ENCODE measurements at regions not wholly inside any gene's neighbourhood (a gene's known extent, or its start where the extent isn't known, plus 50 kb on each side); places are given as distances from the start of the nearest gene placed in this dataset.
"Not testable (repeated sequence)": the region's sequence is repeated elsewhere in the genome, so short reads cannot be mapped to it uniquely, and the experiment has no call there.

DNA sequence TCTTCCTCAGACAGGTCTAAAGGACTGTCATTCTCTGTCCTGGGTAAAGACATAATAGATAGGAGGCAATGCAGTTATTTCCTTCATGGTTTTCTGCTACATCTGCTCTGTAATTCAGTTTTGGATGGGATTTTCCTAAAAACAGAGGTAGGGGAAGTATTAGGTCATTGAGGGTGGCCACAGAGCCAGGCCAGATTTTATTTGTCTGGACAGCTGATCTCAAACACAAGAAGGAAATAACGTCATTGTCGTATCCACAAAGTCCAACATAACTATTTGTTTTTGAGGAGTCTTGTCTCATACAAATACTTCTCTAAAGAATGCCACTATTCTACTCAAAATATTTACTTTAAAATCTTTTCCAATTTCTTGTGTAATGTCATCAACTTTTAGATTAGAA lies 154.8 kb upstream of the MAP2 start:
- TF ChIP-seq, protein P1, sequence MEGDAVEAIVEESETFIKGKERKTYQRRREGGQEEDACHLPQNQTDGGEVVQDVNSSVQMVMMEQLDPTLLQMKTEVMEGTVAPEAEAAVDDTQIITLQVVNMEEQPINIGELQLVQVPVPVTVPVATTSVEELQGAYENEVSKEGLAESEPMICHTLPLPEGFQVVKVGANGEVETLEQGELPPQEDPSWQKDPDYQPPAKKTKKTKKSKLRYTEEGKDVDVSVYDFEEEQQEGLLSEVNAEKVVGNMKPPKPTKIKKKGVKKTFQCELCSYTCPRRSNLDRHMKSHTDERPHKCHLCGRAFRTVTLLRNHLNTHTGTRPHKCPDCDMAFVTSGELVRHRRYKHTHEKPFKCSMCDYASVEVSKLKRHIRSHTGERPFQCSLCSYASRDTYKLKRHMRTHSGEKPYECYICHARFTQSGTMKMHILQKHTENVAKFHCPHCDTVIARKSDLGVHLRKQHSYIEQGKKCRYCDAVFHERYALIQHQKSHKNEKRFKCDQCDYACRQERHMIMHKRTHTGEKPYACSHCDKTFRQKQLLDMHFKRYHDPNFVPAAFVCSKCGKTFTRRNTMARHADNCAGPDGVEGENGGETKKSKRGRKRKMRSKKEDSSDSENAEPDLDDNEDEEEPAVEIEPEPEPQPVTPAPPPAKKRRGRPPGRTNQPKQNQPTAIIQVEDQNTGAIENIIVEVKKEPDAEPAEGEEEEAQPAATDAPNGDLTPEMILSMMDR (conservative IDR thresholded peaks at IDR 0.05), result no peak
- TF ChIP-seq ZFX (IDR thresholded peaks at IDR 0.05), result no peak
- H3K27ac ChIP-seq, result no peak overlapping the region

DNA sequence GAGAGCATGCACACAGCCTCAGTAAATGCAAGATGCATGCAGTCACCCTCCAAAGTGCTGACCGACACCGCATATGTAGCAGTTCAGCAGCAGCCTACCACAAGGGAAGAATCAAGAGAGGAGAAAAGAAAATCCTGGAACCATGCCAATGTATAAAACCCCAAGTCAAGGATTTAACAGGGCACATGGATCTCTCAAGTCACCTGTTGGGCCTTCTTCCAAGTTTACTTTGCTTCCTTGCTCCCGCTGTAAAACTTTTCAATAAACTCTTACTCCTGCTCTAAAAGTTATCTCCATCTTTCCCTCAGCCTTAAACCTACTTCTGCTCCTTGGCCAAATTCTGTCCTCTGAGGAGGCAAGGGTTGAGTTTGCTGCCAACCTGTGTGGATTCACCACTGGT lies 147.8 kb upstream of the MAP2 start:
- no peak for TF ChIP-seq ZFX (IDR thresholded peaks at IDR 0.05)
- TF ChIP-seq, protein P1 (conservative IDR thresholded peaks at IDR 0.05), result no peak
- H3K27ac ChIP-seq, result no peak overlapping the region

DNA sequence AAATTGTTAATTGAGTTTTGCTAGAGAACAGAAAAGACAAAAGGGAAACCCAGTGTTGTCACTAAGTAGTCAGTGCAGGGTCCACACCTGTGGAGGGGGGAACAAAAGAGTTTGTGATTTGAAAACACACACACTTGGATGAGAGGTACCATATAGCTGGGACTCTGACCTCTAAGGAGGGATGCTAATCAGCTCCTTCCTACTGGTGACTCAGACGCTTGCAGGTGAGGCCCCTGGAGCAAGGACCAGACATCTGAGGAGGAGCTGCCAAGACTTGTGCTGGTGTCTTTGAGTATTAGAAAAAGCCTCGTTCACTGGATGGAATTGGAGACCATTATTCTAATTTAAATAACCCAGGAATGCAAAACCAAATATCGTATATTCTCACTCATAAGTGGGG lies 146.4 kb upstream of the MAP2 start:
- no peak overlapping the region for H3K27ac ChIP-seq
- no peak for TF ChIP-seq ZFX (IDR thresholded peaks at IDR 0.05)
- TF ChIP-seq, protein P1 (conservative IDR thresholded peaks at IDR 0.05), result no peak

DNA sequence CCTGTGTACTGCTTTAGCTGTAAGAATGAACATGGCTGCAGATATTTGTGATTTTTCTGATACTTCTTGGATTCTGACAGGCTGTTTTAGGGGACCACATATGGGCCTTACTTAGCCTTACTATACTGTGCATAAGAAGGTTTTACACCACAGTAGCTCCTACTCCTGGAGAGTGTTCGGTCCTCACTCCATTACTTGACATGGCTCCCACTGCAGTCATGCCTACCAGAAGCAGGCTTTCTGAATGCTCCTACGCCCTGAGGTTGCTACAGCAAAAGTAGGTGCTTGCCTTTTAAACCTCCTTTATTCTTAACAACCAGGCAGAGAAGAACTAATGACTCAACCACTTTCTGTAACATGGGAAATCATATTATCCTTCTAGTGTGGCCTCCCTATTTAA lies 125.2 kb upstream of the MAP2 start:
- H3K27ac ChIP-seq, result no peak overlapping the region

DNA sequence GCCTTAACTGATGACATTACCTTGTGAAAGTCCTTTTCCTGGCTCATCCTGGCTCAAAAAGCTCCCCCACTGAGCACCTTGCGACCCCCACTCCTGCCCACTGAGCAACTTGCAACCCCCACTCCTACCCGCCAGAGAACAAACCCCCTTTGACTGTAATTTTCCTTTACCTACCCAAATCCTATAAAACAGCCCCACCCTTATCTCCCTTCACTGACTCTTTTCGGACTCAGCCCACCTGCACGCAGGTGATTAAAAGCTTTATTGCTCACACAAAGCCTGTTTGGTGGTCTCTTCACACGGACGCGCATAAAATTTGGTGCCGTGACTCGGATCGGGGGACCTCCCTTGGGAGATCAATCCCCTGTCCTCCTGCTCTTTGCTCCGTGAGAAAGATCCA lies 124.4 kb upstream of the MAP2 start:
- not testable (repeated sequence) for H3K27ac ChIP-seq

More for the DNA sequence above, 125.2 kb upstream of the MAP2 start:
- TF ChIP-seq ZFX (IDR thresholded peaks at IDR 0.05), result no peak
- TF ChIP-seq, protein P1 (conservative IDR thresholded peaks at IDR 0.05), result no peak

DNA sequence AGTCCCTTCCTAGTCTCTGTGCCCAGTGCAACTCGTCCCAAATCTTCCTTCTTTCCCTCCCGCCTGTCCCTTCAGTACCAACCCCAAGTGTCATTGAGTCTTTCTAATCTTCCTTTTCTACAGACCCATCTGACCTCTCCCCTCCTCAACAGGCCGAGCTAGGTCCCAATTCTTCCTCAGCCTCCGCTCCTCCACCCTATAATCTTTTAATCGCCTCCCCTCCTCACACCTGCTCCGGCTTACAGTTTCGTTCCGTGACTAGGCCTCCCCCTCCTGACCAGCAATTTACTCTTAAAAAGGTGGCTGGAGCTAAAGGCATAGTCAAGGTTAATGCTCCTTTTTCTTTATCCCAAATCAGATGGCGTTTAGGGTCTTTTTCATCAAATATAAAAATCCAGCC lies 123.1 kb upstream of the MAP2 start:
- not testable (repeated sequence) for H3K27ac ChIP-seq

DNA sequence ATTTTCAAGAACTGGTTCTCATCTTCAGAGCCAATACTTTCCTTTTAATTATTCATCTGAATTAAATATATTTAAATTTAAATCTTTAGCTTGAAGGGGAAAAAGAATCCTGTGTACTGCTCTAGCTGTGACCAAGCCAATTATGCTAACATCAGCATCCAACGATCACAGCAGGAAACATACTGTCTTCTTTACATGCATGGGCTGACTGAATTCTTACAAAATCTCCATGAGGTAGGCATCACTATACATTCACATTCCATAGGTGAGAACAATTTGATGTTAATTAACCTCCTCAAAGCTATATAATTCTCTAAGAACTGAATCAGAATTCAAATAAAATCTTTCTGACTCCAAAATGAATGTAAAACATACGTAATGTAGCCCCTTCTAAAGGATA lies 118.8 kb upstream of the MAP2 start:
- TF ChIP-seq ZFX (IDR thresholded peaks at IDR 0.05), result no peak
- TF ChIP-seq, protein P1 (conservative IDR thresholded peaks at IDR 0.05), result no peak
- H3K27ac ChIP-seq, result no peak overlapping the region

DNA sequence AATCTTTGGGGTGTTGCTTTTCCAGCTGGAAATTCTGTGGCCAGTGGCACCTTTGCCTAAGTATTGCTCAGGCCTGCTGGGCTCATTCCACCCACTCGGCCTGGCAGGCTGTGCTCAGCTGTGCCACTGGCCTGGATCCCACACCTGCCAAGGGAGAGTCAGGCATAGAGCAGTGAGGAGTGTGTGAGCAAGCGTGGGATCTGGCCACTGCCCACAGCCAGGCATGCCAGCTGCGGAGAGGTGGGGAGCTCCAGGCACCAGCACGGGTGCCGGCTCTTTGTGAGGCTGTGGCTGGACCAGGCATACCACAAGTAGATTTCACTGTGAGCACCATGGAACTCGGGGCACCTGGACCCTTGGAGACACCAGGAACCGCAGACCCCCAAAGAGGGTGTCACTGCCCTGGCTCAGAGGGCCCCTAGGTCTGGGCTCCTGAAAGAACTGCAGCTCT lies 118.1 kb upstream of the MAP2 start:
- TF ChIP-seq ZFX (IDR thresholded peaks at IDR 0.05), result no peak
- TF ChIP-seq, protein P1 (conservative IDR thresholded peaks at IDR 0.05), result no peak
- no peak overlapping the region for H3K27ac ChIP-seq
